Stimulated activated naive B cell treated with anti-CD40 and anti-IgM and Interleukin-4, amounts not matched to agents 10 μg/mL and 1 μg/mL and 100 μg/mL, for 72 hours (primary cell): ENCODE measurements at regions not wholly inside any gene's neighbourhood (a gene's known extent, or its start where the extent isn't known, plus 50 kb on each side); places are given as distances from the start of the nearest gene placed in this dataset.

Source experiments
- ATAC-seq, 2 donors: fragments of 150-1000 bp; cut with Tn5 transposase; replicated peaks; 2 replicates each; pipeline ENCODE4 v1.10.0; 2021; ENCODE audit warnings: moderate library complexity in 1 of 2
- DNase-seq: peaks from one replicate; pipeline ENCODE4 v3.0.0; 2021
- H3K27ac Mint-ChIP-seq: one replicate; pipeline ENCODE4 v1.8.0; 2022; ENCODE audit warnings: mild to moderate bottlenecking, mixed read lengths
- H3K27me3 Mint-ChIP-seq, 2 donors: one replicate each; pipeline ENCODE4 v1.8.0; 2022; ENCODE audit warnings: mixed read lengths in 2 of 2
- H3K36me3 Mint-ChIP-seq, 2 donors: one replicate each; pipeline ENCODE4 v1.8.0; 2022; ENCODE audit warnings: mixed read lengths in 2 of 2, mild to moderate bottlenecking in 1 of 2
- H3K4me1 Mint-ChIP-seq, 2 donors: one replicate each; pipeline ENCODE4 v1.8.0; 2022; ENCODE audit warnings: mixed read lengths in 2 of 2, mild to moderate bottlenecking in 1 of 2
- H3K4me3 Mint-ChIP-seq, 2 donors: one replicate each; pipeline ENCODE4 v1.8.0; 2022; ENCODE audit warnings: mild to moderate bottlenecking in 2 of 2, mixed read lengths in 2 of 2, moderate library complexity in 1 of 2
- H3K9me3 Mint-ChIP-seq, 2 donors: one replicate each; pipeline ENCODE4 v1.8.0; 2022; ENCODE audit warnings: mixed read lengths in 2 of 2, mild to moderate bottlenecking in 1 of 2

DNA sequence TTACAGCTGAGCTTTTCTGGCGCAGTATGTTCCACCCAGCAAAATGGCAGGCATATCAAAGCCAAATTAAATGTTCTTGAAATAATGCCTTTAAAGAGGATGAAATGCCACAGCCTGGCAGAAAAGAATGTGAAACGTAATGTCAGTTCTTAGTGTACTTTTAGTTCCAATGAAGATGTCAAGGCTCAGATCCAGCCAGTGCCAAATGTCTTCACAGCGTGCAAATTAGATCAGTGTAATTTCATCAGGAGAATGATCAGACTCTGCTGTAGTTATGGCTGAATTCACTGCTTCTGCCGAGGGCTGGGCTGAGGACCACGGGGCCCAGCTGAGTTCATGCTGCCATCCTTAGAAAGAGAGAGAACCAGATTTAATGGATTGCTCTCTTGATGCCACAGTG is 78.7 kb upstream of the ITGA4 start:
- no peak overlapping the region for H3K27ac Mint-ChIP-seq
- H3K4me3 Mint-ChIP-seq: no peak overlapping the region
- H3K4me1 Mint-ChIP-seq: peaks cover 10 to 22% of the 10 kb centered on the region in 2 donors
- DNase-seq (no peak), ATAC-seq (no peak)
- no peaks in the 10 kb centered on the region for H3K36me3 Mint-ChIP-seq
- no peaks in the 10 kb centered on the region for H3K27me3 Mint-ChIP-seq
- H3K9me3 Mint-ChIP-seq: peaks cover 0 to 2% of the 10 kb centered on the region in 2 donors

DNA sequence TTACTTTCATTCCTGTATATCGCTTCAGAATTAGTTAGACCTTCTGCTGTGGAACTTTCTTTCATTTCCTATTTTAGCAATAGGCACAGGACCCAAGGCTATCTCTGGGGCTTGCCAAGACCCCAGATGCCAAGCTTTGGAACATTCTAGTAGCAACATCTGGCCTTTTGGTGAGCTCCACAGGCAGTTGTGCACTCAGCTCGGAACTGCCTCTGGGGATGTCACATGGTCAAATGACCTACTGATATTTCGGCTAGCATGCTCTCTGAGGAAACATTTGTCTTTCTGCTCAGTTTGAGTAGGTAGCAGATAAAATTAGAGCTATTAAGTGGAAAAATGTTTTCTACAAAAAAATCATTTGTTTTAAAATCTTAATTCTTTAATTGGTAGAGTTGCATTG is 76.6 kb upstream of the ITGA4 start:
- DNase-seq: no peak
- Mint-ChIP-seq H3K9me3 (peaks cover 0 to 2% of the 10 kb centered on the region in 2 donors), H3K4me1 (peaks cover 4 to 11% of the 10 kb centered on the region in 2 donors), H3K27ac (no peak overlapping the region), H3K27me3 (no peaks in the 10 kb centered on the region), H3K36me3 (no peaks in the 10 kb centered on the region), H3K4me3 (no peak overlapping the region)
- ATAC-seq: no peak

DNA sequence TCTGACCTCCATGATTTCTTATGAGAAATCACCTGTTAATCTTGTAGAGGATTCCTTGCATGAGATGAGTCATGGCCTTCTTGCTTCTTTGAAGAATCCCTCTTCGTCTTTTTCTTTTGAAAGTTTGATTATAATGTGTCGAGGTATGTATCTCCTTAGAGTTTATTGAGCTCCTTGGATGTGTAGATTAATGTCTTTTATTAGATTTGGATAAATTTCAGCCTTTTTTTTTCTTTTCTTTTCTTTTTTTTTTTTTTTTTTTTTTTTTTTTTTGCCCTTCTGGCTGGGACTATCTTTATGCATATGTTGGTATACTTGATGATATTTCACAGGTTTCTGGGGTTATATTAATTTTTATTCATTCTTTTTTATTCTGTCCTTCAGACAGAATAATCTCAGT is 72.3 kb upstream of the ITGA4 start:
- no peaks in the 10 kb centered on the region for H3K27me3 Mint-ChIP-seq
- no peak overlapping the region for H3K4me3 Mint-ChIP-seq
- ATAC-seq (no peak), DNase-seq (no peak)
- H3K4me1 Mint-ChIP-seq: peaks cover 0 to 4% of the 10 kb centered on the region in 2 donors
- H3K36me3 Mint-ChIP-seq: no peaks in the 10 kb centered on the region
- no peaks in the 10 kb centered on the region for H3K9me3 Mint-ChIP-seq
- no peak overlapping the region for H3K27ac Mint-ChIP-seq

DNA sequence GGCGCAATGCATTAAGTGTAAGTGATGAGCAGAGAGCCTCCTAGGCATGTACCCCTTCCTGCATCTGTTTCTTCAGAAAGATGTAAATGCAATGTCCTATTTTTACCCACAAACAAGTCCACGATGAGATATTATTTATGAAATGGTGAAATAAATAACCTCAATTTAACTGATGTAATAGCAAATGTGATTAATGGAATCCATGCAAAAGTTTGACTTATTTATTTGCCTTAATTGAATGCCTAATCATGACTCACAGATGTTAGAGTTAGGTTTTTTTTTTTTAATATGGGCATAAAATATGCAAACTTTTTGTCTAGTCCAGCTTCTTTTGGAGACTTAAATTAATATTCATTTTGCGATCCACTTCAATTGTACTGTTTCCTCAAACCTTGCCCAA is 67.7 kb upstream of the ITGA4 start:
- Mint-ChIP-seq H3K27ac (no peak overlapping the region), H3K27me3 (no peaks in the 10 kb centered on the region), H3K36me3 (no peaks in the 10 kb centered on the region), H3K4me3 (no peak overlapping the region), H3K9me3 (no peaks in the 10 kb centered on the region), H3K4me1 (peaks cover 5 to 12% of the 10 kb centered on the region in 2 donors)
- no peak for ATAC-seq
- no peak for DNase-seq

DNA sequence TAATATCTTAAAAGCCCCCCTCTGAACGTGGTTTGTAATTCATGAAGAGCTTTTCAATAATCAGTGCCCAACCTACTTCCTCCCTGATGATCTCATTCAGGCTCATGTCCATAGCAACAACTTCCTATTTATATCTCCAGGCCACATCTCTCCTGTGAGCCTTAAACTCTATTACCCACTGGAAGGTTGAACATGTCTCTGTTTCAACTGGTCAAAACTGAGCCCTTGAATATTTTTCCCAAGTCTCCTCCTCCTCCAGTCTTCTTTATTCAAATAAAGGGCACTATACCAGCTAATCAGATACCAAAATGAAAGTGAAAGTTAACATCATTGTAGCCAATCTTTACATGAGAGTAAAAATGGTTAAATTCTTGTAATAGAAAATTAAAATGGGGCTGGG is 63.7 kb upstream of the ITGA4 start:
- H3K4me1 Mint-ChIP-seq: peaks cover 14 to 30% of the 10 kb centered on the region in 2 donors
- ATAC-seq: peak; percentile 67 to 79
- H3K27me3 Mint-ChIP-seq: no peaks in the 10 kb centered on the region
- DNase-seq: no peak
- peak overlapping the region; percentile 70 to 74 for H3K4me3 Mint-ChIP-seq
- peak overlapping the region; percentile 85 for H3K27ac Mint-ChIP-seq
- peaks cover 0 to 2% of the 10 kb centered on the region in 2 donors for H3K36me3 Mint-ChIP-seq
- H3K9me3 Mint-ChIP-seq: peaks cover 0 to 1% of the 10 kb centered on the region in 2 donors

DNA sequence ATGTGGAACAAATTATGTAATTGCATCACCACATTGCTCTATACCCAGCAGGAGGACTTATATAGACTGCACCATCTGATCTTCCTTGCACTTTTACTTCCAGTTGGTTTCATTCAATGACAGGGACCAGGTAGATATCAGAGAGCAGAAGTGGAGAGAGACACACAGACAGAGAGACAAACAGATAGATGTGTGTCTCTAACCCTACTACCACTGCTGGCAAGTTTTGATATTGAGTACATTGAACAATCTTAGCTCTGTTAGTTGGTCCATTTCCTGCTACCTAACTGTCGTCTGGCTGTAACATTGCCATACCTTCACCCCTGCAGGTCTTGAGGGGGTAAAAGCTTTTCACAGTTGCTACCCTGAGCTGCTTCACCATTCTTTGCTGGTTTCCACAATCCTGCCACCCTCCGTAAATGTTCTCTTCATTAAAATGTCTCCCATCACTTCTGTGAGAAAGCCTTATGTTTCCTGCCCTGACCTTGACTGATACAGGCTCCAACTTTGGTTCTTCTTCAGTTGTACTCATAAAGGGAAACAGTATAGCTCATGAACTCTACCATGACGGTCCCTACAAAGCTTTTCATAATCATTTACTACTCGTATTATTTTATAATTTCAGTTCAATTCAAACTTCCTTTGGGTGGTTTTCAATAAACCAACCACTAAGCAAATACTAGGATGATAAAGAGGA is 62.3 kb upstream of the ITGA4 start:
- ATAC-seq (peak in 1 of 2 donors; percentile 53), DNase-seq (no peak)
- Mint-ChIP-seq H3K27me3 (no peaks in the 10 kb centered on the region), H3K4me3 (peak overlapping the region in 1 of 2 donors; percentile 3), H3K9me3 (peaks cover 0 to 1% of the 10 kb centered on the region in 2 donors), H3K36me3 (peaks cover 0 to 2% of the 10 kb centered on the region in 2 donors), H3K27ac (peak overlapping the region; percentile 68), H3K4me1 (peaks cover 17 to 36% of the 10 kb centered on the region in 2 donors)

DNA sequence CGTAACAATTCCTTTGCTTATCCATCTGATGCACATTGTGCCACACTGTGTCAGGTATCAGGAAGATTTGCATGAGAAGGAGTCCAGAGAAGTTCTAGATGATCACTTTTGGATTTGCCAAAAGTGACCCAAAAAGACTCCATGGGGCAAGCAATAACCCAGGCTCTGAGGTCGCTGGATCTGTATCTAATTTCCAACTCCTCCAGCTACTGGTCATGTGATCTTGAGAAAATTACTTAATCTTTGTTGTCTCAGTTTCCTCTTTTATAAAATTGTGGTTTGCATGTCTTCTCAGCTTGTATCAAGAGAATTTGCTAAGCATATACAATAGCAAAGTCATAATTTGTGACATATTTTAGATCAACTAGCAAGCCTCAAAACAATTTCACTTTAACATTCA is 61.3 kb upstream of the ITGA4 start:
- Mint-ChIP-seq H3K27me3 (no peaks in the 10 kb centered on the region), H3K4me3 (no peak overlapping the region), H3K4me1 (peaks cover 17 to 36% of the 10 kb centered on the region in 2 donors), H3K27ac (no peak overlapping the region), H3K36me3 (peaks cover 0 to 2% of the 10 kb centered on the region in 2 donors), H3K9me3 (peaks cover 0 to 1% of the 10 kb centered on the region in 2 donors)
- no peak for DNase-seq
- ATAC-seq: no peak

DNA sequence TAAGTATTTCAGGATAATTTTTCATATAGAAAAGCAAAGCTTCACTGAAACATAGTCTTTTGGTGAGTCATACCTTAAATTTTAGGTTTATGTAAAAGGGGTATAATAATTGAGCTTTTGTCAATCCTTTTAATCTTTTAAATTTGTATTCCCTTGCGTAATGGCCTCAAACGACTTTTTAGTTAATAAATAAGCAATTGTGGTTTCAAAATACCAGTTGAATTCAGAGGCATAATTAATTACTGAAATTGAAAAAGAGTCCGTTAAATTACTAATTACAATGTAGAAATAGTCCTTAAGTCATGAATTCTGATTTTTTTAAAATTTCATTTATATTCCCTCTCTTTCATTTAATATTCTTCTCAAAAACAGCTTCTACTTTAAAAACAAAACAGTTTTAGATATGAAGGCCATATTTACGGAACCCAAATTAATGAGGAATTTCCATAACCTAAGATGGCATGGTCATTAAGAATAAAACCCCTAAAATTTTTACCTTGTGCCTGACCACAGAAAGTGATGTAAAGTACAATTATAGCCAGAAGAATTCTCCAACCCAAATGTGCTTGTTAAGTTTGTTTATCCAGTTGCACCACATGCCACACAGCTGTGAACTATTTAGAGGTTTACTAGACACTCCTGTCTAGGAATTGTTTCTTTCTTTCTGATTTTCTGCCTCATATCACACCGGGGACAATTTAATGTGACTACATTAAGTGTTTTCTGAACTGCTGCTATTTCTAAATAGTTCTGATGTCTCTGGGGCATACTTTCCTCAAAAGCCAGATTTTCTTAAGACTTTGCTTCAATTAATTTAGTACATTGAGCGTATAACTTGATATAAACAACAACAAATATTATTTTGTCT is 60.7 kb upstream of the ITGA4 start:
- Mint-ChIP-seq H3K4me1 (peaks cover 17 to 36% of the 10 kb centered on the region in 2 donors), H3K27ac (no peak overlapping the region), H3K4me3 (no peak overlapping the region), H3K36me3 (peaks cover 0 to 2% of the 10 kb centered on the region in 2 donors), H3K27me3 (no peaks in the 10 kb centered on the region), H3K9me3 (peaks cover 0 to 1% of the 10 kb centered on the region in 2 donors)
- ATAC-seq: no peak
- no peak for DNase-seq

DNA sequence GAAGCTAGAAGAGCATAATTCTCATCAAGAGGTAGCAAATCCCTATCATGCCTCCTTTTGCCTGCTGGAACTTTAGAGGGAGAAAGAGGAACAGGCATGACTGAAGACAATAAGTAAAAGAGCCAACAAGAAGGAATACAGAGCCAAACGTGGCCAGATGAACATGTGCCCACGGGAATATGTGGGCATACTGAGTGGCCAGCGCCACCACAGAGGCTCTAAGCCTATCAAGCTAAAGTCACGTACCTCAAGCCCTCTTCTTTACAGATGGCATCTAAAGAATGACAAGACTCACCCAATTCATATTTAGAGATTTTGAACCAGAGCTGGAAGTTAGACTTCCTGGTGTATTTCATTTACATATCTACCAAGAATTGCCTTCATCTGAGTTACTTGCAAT is 59.9 kb upstream of the ITGA4 start:
- H3K4me1 Mint-ChIP-seq: peaks cover 15 to 32% of the 10 kb centered on the region in 2 donors
- no peak overlapping the region for H3K4me3 Mint-ChIP-seq
- no peak overlapping the region for H3K27ac Mint-ChIP-seq
- H3K9me3 Mint-ChIP-seq: peaks cover 0 to 1% of the 10 kb centered on the region in 2 donors
- DNase-seq: no peak
- H3K27me3 Mint-ChIP-seq: no peaks in the 10 kb centered on the region
- peaks cover 0 to 2% of the 10 kb centered on the region in 2 donors for H3K36me3 Mint-ChIP-seq
- no peak for ATAC-seq

DNA sequence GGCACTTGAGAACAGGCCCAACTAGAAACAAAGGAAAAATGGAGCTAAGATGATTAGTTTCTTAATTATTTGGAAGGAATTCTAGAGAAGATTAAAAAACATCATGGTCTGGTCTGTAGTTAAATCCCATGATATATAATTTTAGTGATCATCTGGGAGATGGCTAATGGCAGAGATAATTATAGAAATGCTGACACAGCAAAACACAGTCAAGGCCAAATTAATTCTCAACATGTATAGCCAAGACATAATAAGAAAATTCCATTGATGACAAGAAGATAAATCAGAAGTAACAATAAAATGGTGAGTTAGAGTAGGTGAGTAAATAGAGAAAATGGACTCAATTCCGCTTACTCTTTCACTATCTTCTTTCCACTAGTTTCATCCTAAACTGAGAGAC is 59.2 kb upstream of the ITGA4 start:
- Mint-ChIP-seq H3K4me1 (peaks cover 17 to 32% of the 10 kb centered on the region in 2 donors), H3K4me3 (no peak overlapping the region), H3K27ac (no peak overlapping the region), H3K9me3 (peaks cover 0 to 1% of the 10 kb centered on the region in 2 donors), H3K27me3 (no peaks in the 10 kb centered on the region), H3K36me3 (peaks cover 0 to 2% of the 10 kb centered on the region in 2 donors)
- no peak for DNase-seq
- ATAC-seq: no peak

DNA sequence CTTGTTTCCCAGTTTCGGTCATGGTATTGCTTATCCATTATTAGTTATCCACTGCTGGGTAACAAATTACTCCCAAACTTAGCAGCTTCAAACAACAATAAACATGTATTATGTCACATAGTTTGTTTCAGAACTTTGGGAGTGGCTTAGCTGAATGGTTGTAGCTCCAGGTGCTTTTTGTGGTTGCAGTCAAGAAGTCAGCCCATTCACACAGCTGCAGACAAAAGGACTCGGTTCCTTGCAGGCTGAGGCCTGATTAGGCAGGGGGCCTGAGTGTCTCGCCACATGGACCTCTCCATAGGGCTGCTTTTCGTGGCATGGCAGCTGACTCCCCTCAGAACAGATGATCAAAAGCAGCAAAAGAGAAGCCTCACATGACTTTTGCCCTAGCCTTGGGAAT is 58.2 kb upstream of the ITGA4 start:
- DNase-seq (no peak), ATAC-seq (no peak)
- Mint-ChIP-seq H3K4me1 (peaks cover 14 to 25% of the 10 kb centered on the region in 2 donors), H3K27ac (no peak overlapping the region), H3K9me3 (peaks cover 0 to 1% of the 10 kb centered on the region in 2 donors), H3K4me3 (no peak overlapping the region), H3K36me3 (peaks cover 0 to 2% of the 10 kb centered on the region in 2 donors), H3K27me3 (no peaks in the 10 kb centered on the region)

DNA sequence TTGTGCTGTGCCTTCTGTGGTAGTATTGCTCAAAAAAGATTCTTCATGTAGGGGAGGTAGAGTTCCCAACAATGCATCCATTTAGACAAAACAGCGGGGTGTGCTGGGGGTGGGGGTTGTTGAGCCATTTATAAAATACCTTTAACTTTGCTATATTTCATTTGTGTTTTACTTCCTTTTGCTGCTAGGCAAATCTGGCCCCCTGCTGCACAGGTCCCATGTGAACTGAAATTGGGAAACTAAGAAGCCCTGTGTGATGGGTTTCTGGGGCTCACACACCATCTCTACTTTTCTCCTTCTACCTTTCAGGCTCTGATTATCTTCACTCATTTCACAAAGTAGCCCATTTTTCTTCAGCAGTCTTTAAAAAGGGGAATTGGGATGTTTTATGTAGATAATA is 52.7 kb upstream of the ITGA4 start:
- ATAC-seq (no peak), DNase-seq (no peak)
- H3K4me1 Mint-ChIP-seq: peaks cover 26 to 44% of the 10 kb centered on the region in 2 donors
- H3K4me3 Mint-ChIP-seq: no peak overlapping the region
- no peaks in the 10 kb centered on the region for H3K36me3 Mint-ChIP-seq
- no peaks in the 10 kb centered on the region for H3K9me3 Mint-ChIP-seq
- H3K27ac Mint-ChIP-seq: no peak overlapping the region
- H3K27me3 Mint-ChIP-seq: no peaks in the 10 kb centered on the region

DNA sequence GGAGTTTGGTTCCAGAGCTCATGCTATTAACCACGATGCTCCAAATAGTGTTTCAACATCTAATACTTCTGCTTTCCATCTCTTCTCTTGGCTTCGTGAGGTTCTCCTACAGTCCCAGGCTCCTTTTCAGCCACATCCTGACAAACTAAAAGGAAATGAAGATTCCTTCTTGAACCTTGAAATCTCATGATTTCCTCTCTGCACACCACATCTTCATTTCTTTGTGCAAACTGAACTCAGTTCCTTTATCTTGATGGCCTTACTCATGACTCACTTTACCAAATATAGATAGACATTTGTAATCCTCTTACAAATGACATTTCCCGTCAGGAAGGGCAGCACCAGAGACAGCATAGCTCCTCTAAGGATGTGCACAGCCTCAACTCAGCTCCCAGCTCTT is 50.0 kb upstream of the ITGA4 start:
- H3K27ac Mint-ChIP-seq: peak overlapping the region; percentile 56
- no peak overlapping the region for H3K4me3 Mint-ChIP-seq
- peaks cover 48 to 71% of the 10 kb centered on the region in 2 donors for H3K4me1 Mint-ChIP-seq
- H3K27me3 Mint-ChIP-seq: no peaks in the 10 kb centered on the region
- peaks cover 0 to 9% of the 10 kb centered on the region in 2 donors for H3K9me3 Mint-ChIP-seq
- ATAC-seq (no peak), DNase-seq (no peak)
- H3K36me3 Mint-ChIP-seq: peaks cover 0 to 3% of the 10 kb centered on the region in 2 donors
